ENCODE measurements at regions not wholly inside any gene's neighbourhood (a gene's known extent, or its start where the extent isn't known, plus 50 kb on each side); places are given as distances from the start of the nearest gene placed in this dataset.

GRCh38 chr3:42012935-42013690 is 51.2 kb upstream of the ULK4 start:
- peak; percentile 65 for DNase-seq (ENCODE audit: low spot score)

GRCh38 chr3:42012383-42012934 is 50.6 kb upstream of the ULK4 start:
- DNase-seq (ENCODE audit: low spot score), result no peak
